Activated T-helper 1 cell treated with anti-CD3 and anti-CD28 coated beads, Interleukin-12 subunit alpha, Interleukin-12 subunit beta, Interleukin-2, Interleukin-4 antibody, amounts not matched to agents 30 ng/mL and 10 ng/mL and 1 ng/mL, durations not matched to agents 14 hours and 24 hours and 36 hours (primary cell): ENCODE measurements at regions not wholly inside any gene's neighbourhood (a gene's known extent, or its start where the extent isn't known, plus 50 kb on each side); places are given as distances from the start of the nearest gene placed in this dataset.

Experiments used
- DNase-seq: peaks from one replicate; pipeline ENCODE4 v3.0.0; 2021; ENCODE audit warnings: low spot score
- H3K27ac Mint-ChIP-seq: one replicate; pipeline ENCODE4 v1.8.0; 2021; ENCODE audit warnings: mild to moderate bottlenecking, mixed read lengths
- H3K27me3 Mint-ChIP-seq: one replicate; pipeline ENCODE4 v1.8.0; 2022; ENCODE audit warnings: mild to moderate bottlenecking, moderate library complexity, mixed read lengths; ENCODE audit not compliant: insufficient read depth
- H3K36me3 Mint-ChIP-seq: one replicate; pipeline ENCODE4 v1.8.0; 2021; ENCODE audit warnings: low read depth, mixed read lengths
- H3K4me1 Mint-ChIP-seq: one replicate; pipeline ENCODE4 v1.8.0; 2021; ENCODE audit warnings: low read depth, mixed read lengths
- H3K4me3 Mint-ChIP-seq: one replicate; pipeline ENCODE4 v1.8.0; 2021; ENCODE audit warnings: mild to moderate bottlenecking, moderate library complexity, mixed read lengths
- H3K9me3 Mint-ChIP-seq: one replicate; pipeline ENCODE4 v1.8.0; 2021; ENCODE audit warnings: mixed read lengths
- intact Hi-C: fragments of 100-400 bp; cut with micrococcal nuclease; formaldehyde crosslinking; loops from one replicate; pipeline ENCODE4 v1.15.1; 2024

DNA sequence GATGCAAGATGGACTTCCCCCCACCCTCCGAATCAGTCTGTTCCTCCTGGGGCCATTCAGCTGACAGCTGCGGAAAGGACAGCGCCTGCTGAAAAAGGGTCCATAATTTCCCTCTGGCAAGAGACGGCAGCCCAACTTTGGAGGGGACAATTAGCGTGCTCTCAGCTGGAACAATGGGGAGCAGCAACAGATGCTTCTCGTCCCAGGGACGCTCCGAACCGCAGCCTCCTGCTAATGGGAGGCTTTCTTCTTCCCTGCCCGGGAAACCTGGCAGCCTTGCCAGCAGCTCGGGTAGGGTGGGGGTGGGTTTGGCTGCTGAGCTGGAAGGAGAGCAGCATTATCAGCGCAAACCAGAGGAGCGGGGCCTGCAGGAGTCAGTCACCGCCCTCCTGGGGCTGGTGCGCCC lies 500.0 kb upstream of the SALL1 start:
- intact Hi-C loops = no loop called here
- no peaks in the 10 kb centered on the region for H3K27me3 Mint-ChIP-seq
- H3K27ac Mint-ChIP-seq = no peak overlapping the region
- H3K4me1 Mint-ChIP-seq = no peaks in the 10 kb centered on the region
- DNase-seq = no peak
- peaks cover 8% of the 10 kb centered on the region for H3K9me3 Mint-ChIP-seq
- H3K4me3 Mint-ChIP-seq = no peak overlapping the region
- no peaks in the 10 kb centered on the region for H3K36me3 Mint-ChIP-seq

DNA sequence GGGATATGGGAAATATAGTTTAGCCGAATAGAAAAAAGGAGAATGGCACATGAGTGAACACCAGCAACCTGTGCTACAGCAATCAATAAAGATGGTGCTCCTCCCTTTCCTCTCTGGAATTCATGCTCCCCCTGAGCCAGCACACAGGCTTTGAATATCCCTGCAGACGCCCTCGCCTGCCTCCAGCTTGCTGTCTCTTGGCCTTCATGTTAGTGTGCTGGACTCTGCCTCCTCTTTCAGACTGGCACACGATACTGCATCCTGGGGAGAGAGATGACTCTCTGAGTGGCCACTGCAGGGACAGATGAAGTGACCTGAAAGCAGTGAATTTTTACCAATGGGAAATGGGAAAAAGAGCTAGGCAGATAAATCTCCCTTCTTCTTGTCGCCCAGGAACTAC lies 498.6 kb upstream of the SALL1 start:
- no peaks in the 10 kb centered on the region for H3K4me1 Mint-ChIP-seq
- no peaks in the 10 kb centered on the region for H3K36me3 Mint-ChIP-seq
- H3K9me3 Mint-ChIP-seq = peaks cover 4% of the 10 kb centered on the region
- no peak overlapping the region for H3K27ac Mint-ChIP-seq
- no peak overlapping the region for H3K4me3 Mint-ChIP-seq
- DNase-seq = no peak
- intact Hi-C loops = no loop called here
- no peaks in the 10 kb centered on the region for H3K27me3 Mint-ChIP-seq

DNA sequence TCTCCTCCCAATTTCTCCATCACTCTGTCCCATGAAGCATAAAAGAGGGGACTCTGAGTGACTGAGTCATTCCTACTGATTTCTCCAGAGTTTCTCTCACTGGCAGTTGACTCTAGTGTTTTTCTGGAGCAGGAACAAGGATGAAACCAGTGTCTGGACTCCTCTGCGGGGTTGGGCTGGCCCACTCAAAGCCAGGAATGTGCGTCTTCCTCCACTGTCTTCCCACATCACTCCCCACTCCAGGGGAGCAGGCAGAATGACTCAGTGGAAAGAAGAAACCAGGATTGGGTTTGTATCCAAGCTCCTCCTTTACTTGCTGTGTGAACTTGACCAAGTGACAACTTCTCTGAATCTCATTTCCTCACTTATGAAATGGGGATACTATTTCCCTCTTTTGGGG lies 497.5 kb upstream of the SALL1 start:
- H3K27ac Mint-ChIP-seq = no peak overlapping the region
- no peak for DNase-seq
- no peaks in the 10 kb centered on the region for H3K36me3 Mint-ChIP-seq
- peaks cover under 1% of the 10 kb centered on the region for H3K9me3 Mint-ChIP-seq
- H3K4me3 Mint-ChIP-seq = no peak overlapping the region
- intact Hi-C loops = no loop called here
- H3K27me3 Mint-ChIP-seq = no peaks in the 10 kb centered on the region
- H3K4me1 Mint-ChIP-seq = no peaks in the 10 kb centered on the region

DNA sequence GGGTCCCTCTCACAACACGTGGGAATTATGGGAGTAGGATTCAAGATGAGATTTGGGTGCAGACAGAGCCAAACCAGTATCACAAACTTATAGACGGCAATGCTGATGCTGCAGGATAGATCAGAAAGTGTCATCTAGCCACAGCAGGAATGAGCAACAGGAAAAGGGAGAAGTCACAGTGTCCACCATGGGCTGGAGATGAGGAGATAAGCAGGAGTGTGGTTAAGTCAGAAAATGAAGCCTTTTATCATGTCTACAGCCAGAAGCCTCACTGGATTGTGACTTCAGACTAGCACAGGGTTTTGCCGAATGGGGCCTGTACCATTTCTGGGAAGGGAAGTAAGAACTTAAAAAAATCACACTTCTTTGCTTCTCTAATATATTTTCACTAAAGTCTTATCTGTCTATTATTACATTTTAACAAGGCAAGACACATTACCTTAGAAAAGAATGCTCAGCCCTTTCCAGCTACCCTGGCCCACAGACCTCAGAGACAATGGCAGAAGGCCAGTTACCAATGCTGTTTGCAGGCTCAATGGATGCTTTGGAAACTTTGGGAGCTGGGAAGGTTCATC lies 490.2 kb upstream of the SALL1 start:
- no peak overlapping the region for H3K27ac Mint-ChIP-seq
- peaks cover 24% of the 10 kb centered on the region for H3K9me3 Mint-ChIP-seq
- no peak for DNase-seq
- H3K4me1 Mint-ChIP-seq = no peaks in the 10 kb centered on the region
- no peak overlapping the region for H3K4me3 Mint-ChIP-seq
- H3K27me3 Mint-ChIP-seq = no peaks in the 10 kb centered on the region
- H3K36me3 Mint-ChIP-seq = no peaks in the 10 kb centered on the region
- intact Hi-C loops = no loop called here

DNA sequence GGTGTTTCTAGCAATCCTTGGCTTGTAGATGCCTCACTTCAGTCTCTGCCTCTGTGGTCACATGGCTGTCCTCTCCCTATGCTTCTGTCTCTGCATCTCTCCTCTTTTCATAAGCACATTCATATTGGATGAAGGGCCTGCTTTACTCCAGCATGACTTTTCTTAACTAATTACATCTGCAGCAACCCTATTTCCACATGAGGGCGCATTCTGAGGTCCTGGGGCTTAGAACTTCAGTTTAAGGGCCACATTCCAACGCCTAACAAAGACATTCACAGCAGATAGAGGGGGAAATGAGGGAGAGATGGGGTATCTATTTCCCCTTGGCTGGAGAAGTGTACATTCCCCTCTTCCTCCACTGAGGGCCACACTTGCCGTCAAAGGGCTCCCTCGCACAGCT lies 489.1 kb upstream of the SALL1 start:
- intact Hi-C loops = no loop called here
- H3K27ac Mint-ChIP-seq = no peak overlapping the region
- H3K9me3 Mint-ChIP-seq = peaks cover 33% of the 10 kb centered on the region

DNA sequence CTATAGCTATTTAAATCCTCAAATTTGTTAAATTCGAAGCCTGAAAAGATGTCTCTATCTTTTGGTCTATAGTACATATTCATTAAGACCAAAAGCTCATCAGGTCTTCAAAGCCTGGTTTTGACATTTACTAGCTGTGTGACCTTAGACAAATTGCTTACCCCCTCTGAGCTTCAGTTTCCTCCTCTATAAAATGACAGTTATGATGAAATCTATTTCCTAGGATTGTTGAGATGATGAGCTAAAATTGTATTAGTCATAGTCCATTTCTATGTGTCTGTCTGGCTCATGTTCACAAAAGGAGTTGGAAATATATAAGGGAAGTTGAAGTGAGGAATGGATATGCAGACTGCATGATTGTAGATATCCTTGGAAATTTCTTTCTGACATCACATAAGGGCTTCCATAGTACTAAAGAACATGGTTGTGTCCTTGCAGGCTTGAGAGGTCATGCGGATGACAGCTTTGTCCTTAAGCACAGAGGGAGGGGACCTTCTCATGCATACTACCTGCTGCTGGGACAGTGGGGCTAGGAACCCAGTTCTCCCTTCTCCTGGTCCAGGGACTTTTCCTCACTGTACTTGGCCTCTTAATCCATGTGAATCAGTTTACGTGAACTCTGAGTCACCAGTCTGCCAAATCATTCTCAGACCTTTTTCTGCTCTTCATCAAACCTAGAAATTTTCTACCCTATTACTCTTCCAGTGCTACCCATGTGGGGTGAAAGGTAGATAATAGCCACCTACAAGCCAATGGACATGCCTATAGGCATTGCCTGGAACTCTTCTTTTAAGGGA lies 487.5 kb upstream of the SALL1 start:
- Mint-ChIP-seq H3K27ac (no peak overlapping the region), H3K4me1 (no peaks in the 10 kb centered on the region), H3K9me3 (peaks cover 35% of the 10 kb centered on the region), H3K27me3 (no peaks in the 10 kb centered on the region), H3K4me3 (no peak overlapping the region), H3K36me3 (no peaks in the 10 kb centered on the region)
- DNase-seq = no peak
- intact Hi-C loops = no loop called here

More for the DNA sequence above, 489.1 kb upstream of the SALL1 start:
- no peaks in the 10 kb centered on the region for H3K4me1 Mint-ChIP-seq
- no peaks in the 10 kb centered on the region for H3K27me3 Mint-ChIP-seq
- no peak for DNase-seq
- no peak overlapping the region for H3K4me3 Mint-ChIP-seq
- H3K36me3 Mint-ChIP-seq = no peaks in the 10 kb centered on the region

DNA sequence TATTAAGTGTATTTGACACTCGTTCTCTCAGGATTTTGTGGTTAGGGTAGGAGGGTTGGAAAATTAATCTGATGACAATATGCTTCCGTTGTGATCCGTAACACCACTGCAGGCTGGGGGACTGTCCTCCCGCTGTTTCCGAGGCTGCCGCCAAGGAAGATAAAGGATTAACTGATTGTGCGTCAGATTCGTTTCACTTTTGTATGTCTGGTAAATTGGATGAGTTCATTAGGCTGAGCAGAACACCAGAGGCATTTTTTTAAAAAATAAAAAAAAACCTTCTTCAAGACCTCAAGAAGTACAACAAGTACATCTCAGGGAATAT lies 486.7 kb upstream of the SALL1 start:
- DNase-seq = no peak
- Mint-ChIP-seq H3K36me3 (no peaks in the 10 kb centered on the region), H3K27ac (no peak overlapping the region), H3K4me1 (no peaks in the 10 kb centered on the region), H3K4me3 (no peak overlapping the region), H3K9me3 (peaks cover 35% of the 10 kb centered on the region), H3K27me3 (no peaks in the 10 kb centered on the region)
- intact Hi-C loops = no loop called here

DNA sequence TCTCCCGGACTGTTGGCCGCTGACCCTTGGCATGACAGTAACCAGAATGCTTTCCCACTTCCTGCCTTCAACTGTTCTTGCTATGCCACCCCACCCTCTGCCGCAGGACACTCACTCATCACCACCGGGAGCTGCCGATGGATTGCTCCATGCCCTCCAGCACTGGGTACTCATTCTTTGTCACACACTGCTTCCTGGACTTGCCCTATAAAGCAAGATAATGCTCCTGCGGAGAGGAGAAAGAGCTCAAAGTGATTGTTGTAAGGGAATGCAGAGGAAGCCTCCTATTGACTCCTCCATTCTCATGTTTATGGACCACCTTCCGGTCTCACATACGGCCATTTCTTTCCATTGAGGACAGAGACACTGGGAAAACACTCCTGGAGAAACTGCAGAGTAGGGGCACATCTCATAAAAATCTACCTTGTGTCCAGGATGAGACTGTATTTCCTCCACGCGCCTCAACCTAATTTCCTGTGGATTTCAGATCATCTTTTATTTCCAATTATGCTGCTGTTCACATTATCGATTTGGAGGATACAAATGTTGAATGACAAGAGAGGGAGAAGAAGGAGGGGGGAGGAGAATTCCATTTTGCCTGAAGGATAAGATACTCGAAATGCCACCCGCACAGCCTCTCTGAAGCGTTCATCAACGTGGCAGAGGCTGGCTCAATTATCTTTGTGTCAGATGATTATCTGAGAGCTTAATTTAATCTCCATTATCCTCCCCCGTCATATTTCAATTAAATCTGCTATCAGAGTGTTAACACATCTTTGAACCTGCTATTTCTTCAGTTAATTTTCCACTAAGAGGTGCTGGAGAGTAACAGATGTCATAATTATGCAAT lies 486.1 kb upstream of the SALL1 start:
- Mint-ChIP-seq H3K4me1 (no peaks in the 10 kb centered on the region), H3K9me3 (peaks cover 35% of the 10 kb centered on the region), H3K27me3 (no peaks in the 10 kb centered on the region), H3K27ac (no peak overlapping the region), H3K4me3 (no peak overlapping the region), H3K36me3 (no peaks in the 10 kb centered on the region)
- intact Hi-C loops = no loop called here
- DNase-seq = no peak

DNA sequence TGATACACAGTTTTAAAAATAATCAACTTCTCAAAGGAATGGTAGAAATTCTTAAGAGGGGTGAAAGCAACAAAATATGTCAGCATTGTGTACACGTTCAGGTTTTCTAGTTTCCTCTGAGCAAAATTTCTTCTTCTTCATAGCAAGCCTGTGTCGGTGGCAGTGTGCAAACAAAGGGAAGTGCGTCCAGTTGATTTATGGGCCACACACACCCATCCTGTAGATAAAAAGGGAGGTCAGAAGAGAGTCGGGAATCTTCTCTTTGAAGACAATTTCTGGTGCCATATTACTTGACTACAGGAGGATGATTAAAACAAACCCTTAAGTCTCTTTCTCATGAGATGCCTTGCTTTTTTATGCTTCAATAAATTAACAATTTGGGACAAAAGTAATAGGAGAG lies 484.1 kb upstream of the SALL1 start:
- DNase-seq = no peak
- H3K9me3 Mint-ChIP-seq = peaks cover 28% of the 10 kb centered on the region
- no peaks in the 10 kb centered on the region for H3K4me1 Mint-ChIP-seq
- no peak overlapping the region for H3K4me3 Mint-ChIP-seq
- H3K27me3 Mint-ChIP-seq = no peaks in the 10 kb centered on the region
- intact Hi-C loops = no loop called here
- no peak overlapping the region for H3K27ac Mint-ChIP-seq
- H3K36me3 Mint-ChIP-seq = no peaks in the 10 kb centered on the region

DNA sequence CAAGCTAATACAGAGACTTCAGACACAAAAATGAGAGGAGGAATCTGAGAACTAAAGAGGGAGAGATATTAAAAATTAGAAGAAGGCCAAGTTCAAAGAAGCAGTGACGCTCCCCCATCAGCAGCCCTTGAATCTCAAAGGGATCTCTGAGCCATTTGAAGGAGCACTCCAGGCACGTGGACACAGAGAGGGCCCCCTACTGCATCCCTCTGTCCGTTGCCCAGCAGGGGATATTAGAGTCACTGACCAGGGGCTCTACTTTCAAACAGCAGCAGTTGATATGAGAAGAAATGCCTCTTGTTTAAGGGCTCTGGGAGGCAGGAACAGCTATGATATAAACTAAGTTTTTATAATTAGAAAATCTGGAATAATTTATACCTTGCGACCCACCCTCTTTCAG lies 479.0 kb upstream of the SALL1 start:
- intact Hi-C loops = no loop called here
- Mint-ChIP-seq H3K27me3 (no peaks in the 10 kb centered on the region), H3K4me1 (no peaks in the 10 kb centered on the region), H3K36me3 (no peaks in the 10 kb centered on the region), H3K4me3 (no peak overlapping the region), H3K27ac (no peak overlapping the region), H3K9me3 (peaks cover 9% of the 10 kb centered on the region)
- DNase-seq = no peak

DNA sequence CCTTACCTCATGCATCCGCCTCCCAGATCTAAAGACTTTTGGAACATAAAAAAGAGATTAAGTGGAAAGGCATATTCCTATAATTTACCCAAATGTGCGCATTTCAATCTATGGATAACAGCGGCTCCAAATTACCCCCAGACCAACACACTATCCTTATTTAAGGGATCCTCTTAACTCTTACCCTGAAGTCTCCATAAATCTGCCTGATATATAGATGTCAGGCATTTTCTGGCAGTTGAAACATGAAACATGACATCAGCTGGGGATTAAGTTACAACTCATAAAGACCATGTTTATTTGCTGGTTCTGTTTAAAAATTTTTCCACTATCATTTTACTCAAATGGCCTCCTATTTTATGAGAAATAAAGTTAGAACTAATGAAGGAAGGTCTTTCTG lies 478.5 kb upstream of the SALL1 start:
- Mint-ChIP-seq H3K36me3 (no peaks in the 10 kb centered on the region), H3K27ac (no peak overlapping the region), H3K9me3 (peaks cover 10% of the 10 kb centered on the region), H3K4me1 (no peaks in the 10 kb centered on the region), H3K4me3 (no peak overlapping the region), H3K27me3 (no peaks in the 10 kb centered on the region)
- intact Hi-C loops = no loop called here
- DNase-seq = no peak

DNA sequence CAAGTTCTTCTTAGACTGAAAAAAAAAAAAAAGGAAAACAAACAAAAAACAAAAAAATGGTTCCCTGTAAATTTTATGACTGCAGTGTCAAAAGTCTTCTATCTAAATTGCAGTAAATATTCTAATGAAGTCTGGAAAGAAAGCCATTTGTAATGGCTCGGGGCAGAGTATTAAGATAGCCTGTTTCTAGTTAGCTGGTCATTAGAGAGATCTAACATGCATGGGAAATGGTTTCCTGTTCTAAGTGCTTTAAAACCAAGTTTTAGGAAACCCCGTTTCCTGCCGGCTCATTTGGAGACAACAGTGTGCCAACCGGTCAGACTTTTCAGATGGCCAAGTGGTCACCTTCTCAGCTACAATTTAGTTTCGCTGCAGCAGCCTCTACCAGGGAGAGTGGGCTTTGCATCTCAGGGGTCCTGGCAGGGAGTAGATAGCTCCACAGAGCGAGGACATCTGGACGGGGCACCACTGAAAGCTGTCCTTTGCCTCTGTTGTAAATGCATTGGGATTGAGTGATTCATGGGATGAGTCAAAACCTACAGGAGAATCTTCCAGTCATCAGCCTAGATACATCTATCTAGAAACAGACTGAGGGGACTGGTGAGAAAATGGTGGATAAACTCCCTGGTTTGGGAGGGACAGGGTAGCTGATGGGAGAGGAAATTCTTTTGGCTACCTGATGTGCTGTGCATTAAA lies 473.2 kb upstream of the SALL1 start:
- H3K36me3 Mint-ChIP-seq = no peaks in the 10 kb centered on the region

DNA sequence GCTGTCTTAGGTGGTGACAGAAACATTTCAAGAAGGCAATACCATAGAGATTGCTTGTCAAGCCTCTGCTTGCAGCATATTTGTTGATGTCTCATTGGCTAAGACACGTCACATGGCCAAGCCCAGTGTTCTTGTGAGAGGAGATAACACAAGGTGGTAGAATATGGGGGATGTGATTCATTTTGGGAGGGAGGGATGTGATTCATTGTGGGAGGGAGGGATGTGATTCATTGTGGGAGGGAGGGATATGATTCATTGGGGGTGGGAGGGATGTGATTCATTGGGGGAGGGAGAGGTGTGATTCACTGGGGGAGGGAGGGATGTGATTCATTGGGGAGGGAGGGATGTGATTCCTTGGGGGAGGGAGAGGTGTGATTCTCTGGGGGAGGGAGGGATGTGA lies 470.5 kb upstream of the SALL1 start:
- no peaks in the 10 kb centered on the region for H3K27me3 Mint-ChIP-seq
- DNase-seq = no peak
- H3K27ac Mint-ChIP-seq = no peak overlapping the region
- no peaks in the 10 kb centered on the region for H3K36me3 Mint-ChIP-seq
- no peaks in the 10 kb centered on the region for H3K4me1 Mint-ChIP-seq
- H3K4me3 Mint-ChIP-seq = no peak overlapping the region
- intact Hi-C loops = no loop called here
- peaks cover 50% of the 10 kb centered on the region for H3K9me3 Mint-ChIP-seq

More for the DNA sequence above, 473.2 kb upstream of the SALL1 start:
- no peak for DNase-seq
- Mint-ChIP-seq H3K27ac (no peak overlapping the region), H3K4me1 (no peaks in the 10 kb centered on the region), H3K4me3 (no peak overlapping the region), H3K9me3 (peaks cover 40% of the 10 kb centered on the region), H3K27me3 (no peaks in the 10 kb centered on the region)
- intact Hi-C loops = no loop called here
